ENCODE measurements at regions not wholly inside any gene's neighbourhood (a gene's known extent, or its start where the extent isn't known, plus 50 kb on each side); places are given as distances from the start of the nearest gene placed in this dataset.

DNA sequence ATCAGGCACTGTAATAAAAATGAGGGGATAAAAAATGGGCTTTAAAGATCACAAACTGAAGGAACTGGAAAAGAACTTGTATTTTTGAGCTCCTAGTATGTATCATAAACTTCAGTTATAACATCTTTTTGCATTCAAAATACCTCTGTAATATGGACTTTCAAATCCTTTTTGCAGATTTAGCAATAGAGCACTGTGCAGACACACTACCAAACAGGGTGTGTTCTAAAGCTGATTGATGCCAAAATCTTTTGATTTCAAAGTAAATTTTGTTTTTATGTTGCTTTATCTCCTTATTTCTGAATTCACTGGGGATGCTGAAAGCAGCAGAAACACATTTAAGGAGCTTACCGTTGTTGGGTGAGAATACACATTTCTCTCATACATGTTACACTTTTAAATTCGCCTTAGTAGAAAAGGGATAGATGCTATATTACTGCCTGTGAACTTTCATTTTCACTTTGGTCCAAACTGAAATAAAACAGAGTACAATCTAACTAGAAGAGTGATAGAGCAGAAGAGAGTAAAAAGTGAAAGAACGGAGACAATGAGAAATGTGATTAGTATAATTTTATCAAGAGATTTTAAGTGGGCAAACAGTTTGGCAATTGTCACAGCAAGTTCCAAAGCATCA is 1126.6 kb downstream of the BRINP3 start:
- no peak for DNase-seq (ENCODE audit: low read depth)

- no peak for DNase-seq (ENCODE audit: low read depth)
Measured at GRCh38 chr1:189351960-189352359, 1125.7 kb downstream of the BRINP3 start.

- no peak for DNase-seq (ENCODE audit: low read depth)
Measured at GRCh38 chr1:189356206-189356605, 1121.5 kb downstream of the BRINP3 start.

DNA sequence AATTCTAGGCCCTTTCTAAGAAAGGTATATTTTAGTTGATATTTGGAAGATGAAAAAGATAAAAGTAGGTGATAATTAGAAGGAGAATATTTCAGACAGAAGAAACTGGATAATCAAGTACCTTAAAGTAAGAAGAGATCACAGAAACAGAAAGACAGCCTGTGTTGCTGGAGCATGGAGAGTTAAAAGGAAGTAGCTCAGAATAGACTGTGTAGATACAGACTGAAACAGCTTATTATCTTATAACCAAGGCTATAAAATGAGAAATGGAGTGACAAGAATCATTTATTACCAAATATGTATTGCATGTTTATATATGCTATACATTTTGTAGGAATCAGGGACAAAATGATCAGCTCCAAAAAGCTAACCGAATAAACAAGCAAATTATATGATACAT is 1120.3 kb downstream of the BRINP3 start:
- DNase-seq (ENCODE audit: low read depth): no peak

- DNase-seq (ENCODE audit: low read depth): no peak
Measured at GRCh38 chr1:189369612-189370011, 1108.1 kb downstream of the BRINP3 start.

DNA sequence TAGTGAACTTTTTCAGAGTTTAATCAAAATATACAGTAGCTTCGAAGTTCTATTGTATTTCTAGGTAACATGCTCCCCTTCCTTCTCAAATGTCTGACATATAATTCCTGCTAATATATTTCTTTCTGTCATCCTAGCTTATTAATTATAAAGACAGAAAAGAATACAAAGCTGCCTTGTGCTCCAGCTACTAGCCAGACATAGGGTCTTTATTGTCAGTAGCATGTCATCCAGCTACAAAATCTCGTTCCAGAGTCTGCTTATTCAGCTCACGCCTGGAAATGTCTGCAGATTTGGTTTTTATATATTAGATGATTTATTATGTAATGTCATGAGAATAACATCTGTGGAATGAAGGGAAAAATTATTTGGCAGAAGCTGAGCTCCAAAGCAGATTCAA is 1102.8 kb downstream of the BRINP3 start:
- DNase-seq (ENCODE audit: low read depth): no peak

GRCh38 chr1:189405419-189405818 is 1072.2 kb downstream of the BRINP3 start:
- DNase-seq (ENCODE audit: low read depth): no peak

DNA sequence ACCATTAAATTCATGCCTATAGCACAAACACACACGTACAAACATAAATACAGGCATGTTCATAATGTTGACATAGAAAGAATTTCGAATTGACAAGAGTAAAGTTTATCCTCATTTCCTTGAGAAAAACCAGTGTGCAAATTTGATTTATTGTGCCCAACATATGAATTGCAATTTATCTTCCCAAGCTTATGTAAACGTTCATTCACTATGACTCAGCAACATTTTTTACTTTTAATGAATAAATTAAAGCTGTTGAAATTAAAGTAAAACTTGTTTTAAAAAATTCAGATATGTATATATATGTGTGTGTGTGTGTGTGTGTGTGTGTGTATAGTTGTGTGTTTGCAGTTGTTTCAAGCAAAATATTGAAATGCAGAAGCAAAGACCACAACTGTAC is 1067.9 kb downstream of the BRINP3 start:
- no peak for DNase-seq (ENCODE audit: low read depth)

DNA sequence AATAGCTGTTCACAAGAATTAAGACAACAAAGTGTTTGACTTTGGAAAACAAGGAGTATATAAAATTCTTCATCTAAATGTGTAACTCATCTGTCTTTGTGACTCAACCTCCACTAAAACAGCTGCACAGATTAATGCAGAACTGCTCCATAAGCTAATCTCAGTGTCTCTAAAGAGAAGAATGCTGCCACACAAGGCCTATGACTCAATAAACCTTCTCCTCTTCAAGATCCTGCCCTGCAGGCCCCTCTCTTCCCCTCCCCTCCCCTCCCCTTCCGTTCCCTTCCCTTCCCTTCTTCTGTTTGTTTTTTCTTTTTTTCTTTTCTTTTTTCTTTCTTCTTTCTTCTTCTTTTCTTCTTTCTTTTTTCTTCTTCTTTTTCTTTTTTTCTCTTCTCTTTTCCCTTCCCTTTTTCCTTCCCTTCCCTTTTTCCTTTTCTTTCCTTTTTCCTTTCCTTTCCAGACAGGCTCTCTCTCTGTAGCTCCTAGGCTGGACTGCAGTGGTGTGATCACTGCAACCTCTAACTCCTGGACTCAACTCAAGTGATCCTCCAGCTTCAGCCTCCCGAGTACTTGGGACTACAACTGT is 1052.8 kb downstream of the BRINP3 start:
- DNase-seq (ENCODE audit: low read depth): no peak

GRCh38 chr1:189429610-189430009 is 1048.1 kb downstream of the BRINP3 start:
- DNase-seq (ENCODE audit: low read depth): no peak

- DNase-seq (ENCODE audit: low read depth): no peak
Measured at GRCh38 chr1:189431447-189431846, 1046.2 kb downstream of the BRINP3 start.

DNA sequence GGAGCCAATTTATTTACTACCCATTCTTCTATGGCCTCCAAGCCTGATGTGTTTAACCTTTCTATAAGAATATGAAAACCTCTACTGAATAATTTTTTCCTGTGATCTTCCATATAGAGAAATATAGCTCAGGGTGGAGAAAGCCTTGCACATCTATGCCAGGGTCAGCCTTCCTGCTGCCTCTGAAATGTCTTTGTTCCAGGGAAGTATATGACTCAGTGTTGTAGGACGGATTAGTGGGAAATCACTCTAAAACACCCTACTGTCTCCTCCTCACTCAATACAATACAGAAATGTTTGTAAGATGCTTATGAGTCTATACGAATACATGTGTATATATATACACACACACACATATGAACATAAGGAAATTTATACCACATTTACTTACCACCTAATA is 1044.9 kb downstream of the BRINP3 start:
- no peak for DNase-seq (ENCODE audit: low read depth)

DNA sequence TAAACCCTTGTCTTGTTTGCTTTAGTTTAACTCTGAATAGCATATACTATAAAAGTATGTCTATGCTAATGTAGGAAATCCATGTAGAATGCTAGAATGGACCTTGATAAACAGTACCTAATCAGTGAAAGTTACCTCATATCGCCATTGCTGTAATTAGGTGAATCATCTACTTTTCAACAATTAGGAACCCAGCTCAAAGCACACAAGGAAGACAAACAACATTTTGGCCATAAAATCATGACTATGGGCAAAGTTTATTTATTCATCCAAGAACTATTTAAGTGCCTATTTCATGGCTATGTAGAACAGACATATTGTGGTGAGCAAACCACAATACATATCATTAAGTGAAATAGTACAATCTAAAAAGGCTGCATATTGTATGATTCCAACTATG is 1043.2 kb downstream of the BRINP3 start:
- DNase-seq (ENCODE audit: low read depth): no peak

DNA sequence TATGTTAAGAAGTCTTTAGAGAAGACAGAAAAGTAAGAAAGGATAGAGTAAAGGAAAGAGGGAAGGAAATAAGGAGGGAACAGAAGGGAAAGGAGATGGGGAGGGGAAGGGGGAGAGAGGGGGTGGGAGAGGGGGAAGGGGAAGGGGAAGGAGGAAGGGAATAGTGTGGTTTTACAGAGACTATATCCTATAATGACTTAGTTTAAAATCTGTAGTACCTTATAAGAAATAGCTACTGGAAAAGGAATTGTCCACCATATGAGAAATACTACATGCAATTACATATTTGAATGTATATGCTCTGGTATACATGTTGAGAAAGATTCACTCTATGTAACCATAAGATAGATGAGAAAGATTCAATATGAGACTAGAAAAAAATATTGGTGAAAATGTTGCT is 1042.3 kb downstream of the BRINP3 start:
- DNase-seq (ENCODE audit: low read depth): no peak

GRCh38 chr1:189438808-189439207 is 1038.9 kb downstream of the BRINP3 start:
- DNase-seq (ENCODE audit: low read depth): no peak

GRCh38 chr1:189463166-189463565 is 1014.5 kb downstream of the BRINP3 start:
- DNase-seq (ENCODE audit: low read depth): no peak

DNA sequence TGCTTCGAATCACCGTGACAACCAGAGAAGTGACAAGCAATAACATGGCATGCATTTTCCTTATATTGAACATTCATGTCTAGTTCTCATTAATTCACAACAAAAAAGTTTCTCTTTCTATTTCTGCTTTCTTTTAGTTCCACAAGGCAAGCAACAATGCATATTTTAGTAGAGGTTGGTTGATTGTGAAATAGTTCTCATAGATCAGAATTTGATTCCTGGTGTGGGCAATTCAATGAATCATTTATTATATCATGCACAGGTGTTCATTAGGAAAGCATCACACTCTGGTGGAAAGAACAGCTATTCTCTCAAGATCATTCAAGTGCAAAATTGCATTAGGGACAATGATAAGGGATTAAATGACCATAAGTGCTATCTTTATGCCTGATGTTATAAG is 980.9 kb downstream of the BRINP3 start:
- no peak for DNase-seq (ENCODE audit: low read depth)

- DNase-seq (ENCODE audit: low read depth): no peak
Measured at GRCh38 chr1:189499736-189500135, 977.9 kb downstream of the BRINP3 start.

GRCh38 chr1:189500778-189501177 is 976.9 kb downstream of the BRINP3 start:
- DNase-seq (ENCODE audit: low read depth): no peak

DNA sequence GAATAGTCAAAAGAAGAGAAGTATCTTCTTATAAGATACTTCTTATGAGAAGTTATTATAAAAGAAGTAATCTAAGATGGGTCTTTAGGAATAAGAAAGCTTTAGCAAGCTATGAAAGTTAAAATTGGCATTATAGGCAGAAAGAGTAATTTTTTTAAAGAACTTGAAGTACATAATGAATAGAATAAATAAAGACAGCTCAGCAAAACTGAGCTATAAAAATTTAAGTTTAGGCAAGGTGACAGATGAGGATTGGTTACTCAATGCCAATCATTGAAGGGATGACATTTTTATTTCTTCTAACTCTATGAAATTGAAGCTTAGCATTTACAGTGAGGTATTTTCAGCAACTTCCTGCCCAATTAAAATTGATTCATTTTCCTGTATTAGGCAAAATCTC is 966.8 kb downstream of the BRINP3 start:
- no peak for DNase-seq (ENCODE audit: low read depth)

- no peak for DNase-seq (ENCODE audit: low read depth)
Measured at GRCh38 chr1:189513091-189513490, 964.6 kb downstream of the BRINP3 start.

- no peak for DNase-seq (ENCODE audit: low read depth)
Measured at GRCh38 chr1:189522441-189522840, 955.2 kb downstream of the BRINP3 start.

GRCh38 chr1:189524501-189524900 is 953.2 kb downstream of the BRINP3 start:
- DNase-seq (ENCODE audit: low read depth): no peak

DNA sequence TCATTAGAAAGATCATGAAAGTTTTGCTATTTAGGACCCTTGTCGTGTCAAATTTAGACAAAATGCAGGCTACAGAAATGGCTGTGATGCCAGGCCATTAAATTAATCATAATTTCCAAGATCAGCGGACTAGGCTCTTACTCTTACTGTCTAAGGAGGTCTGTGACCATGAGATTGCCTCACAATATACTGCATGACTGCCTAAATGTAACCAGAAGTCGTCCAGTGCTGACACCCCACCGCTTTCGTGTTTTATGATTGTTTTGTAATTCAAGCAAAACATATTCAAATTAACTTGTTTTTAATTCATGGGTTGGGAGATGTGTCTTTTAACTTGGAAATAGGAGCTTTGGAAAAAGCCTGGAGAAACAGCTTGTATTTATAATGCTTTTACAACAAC is 947.5 kb downstream of the BRINP3 start:
- DNase-seq (ENCODE audit: low read depth): no peak

Data from HS-5 (cell line).